ENCODE measurements at regions not wholly inside any gene's neighbourhood (a gene's known extent, or its start where the extent isn't known, plus 50 kb on each side); places are given as distances from the start of the nearest gene placed in this dataset.

DNA sequence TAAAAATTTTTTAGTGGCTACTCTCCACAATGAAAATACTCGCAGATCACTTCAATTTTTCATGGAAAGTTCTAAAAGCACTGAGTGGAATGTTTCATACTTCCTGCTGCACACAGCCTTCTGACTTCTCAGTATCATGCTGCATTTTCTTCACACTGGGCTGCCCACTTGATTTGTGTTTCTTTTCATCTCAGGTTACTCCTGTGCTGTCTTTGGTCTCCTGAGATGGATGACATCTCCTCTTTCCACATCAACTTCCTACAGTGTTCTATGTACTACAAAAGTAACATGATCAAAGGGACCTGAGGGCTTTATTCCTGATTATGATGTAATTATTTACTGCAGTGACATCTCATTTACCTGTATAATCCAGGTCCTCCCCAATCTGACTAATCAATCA, 927.7 kb downstream of the ROBO2 start:
- peaks cover 10% of the 10 kb centered on the region for H3K9me3 Mint-ChIP-seq (ENCODE audit: low read depth)
- H3K36me3 Mint-ChIP-seq (ENCODE audit: low read depth), result no peaks in the 10 kb centered on the region
- H3K4me1 Mint-ChIP-seq (ENCODE audit: low read depth), result peaks cover 6% of the 10 kb centered on the region
- H3K27me3 Mint-ChIP-seq (ENCODE audit: low read depth), result no peaks in the 10 kb centered on the region
- DNase-seq (ENCODE audit: low spot score), result no peak
- H3K27ac Mint-ChIP-seq (ENCODE audit: unreplicated experiment), result no peak overlapping the region
- H3K4me3 Mint-ChIP-seq (ENCODE audit: unreplicated experiment), result no peak overlapping the region
- TF ChIP-seq, protein P1, sequence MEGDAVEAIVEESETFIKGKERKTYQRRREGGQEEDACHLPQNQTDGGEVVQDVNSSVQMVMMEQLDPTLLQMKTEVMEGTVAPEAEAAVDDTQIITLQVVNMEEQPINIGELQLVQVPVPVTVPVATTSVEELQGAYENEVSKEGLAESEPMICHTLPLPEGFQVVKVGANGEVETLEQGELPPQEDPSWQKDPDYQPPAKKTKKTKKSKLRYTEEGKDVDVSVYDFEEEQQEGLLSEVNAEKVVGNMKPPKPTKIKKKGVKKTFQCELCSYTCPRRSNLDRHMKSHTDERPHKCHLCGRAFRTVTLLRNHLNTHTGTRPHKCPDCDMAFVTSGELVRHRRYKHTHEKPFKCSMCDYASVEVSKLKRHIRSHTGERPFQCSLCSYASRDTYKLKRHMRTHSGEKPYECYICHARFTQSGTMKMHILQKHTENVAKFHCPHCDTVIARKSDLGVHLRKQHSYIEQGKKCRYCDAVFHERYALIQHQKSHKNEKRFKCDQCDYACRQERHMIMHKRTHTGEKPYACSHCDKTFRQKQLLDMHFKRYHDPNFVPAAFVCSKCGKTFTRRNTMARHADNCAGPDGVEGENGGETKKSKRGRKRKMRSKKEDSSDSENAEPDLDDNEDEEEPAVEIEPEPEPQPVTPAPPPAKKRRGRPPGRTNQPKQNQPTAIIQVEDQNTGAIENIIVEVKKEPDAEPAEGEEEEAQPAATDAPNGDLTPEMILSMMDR (IDR thresholded peaks at IDR 0.05), result no peak

DNA sequence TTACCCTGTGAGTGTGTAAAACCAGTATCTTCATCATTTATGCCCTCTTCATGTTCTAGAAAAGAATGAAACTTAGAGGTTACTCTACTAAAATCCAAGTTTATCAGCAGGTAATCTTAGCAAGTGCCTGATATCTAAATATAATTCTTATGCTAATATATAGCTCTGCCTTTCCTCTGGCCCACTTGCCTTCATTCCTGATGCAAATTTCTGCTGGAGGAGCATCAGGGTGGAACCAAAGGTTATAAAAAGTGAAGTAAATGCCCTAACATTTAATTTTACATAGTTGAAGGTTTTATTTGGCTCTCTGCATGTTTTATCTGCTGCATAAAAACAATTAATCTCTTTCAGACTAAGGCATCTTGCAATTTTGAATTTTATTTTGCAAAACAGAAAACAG, 936.2 kb downstream of the ROBO2 start:
- Mint-ChIP-seq H3K9me3 (ENCODE audit: low read depth) (peaks cover 12% of the 10 kb centered on the region), H3K27ac (ENCODE audit: unreplicated experiment) (no peak overlapping the region), H3K4me3 (ENCODE audit: unreplicated experiment) (no peak overlapping the region), H3K36me3 (ENCODE audit: low read depth) (no peaks in the 10 kb centered on the region), H3K27me3 (ENCODE audit: low read depth) (no peaks in the 10 kb centered on the region), H3K4me1 (ENCODE audit: low read depth) (no peaks in the 10 kb centered on the region)
- no peak for DNase-seq (ENCODE audit: low spot score)
- TF ChIP-seq, protein P1 (IDR thresholded peaks at IDR 0.05), result no peak

DNA sequence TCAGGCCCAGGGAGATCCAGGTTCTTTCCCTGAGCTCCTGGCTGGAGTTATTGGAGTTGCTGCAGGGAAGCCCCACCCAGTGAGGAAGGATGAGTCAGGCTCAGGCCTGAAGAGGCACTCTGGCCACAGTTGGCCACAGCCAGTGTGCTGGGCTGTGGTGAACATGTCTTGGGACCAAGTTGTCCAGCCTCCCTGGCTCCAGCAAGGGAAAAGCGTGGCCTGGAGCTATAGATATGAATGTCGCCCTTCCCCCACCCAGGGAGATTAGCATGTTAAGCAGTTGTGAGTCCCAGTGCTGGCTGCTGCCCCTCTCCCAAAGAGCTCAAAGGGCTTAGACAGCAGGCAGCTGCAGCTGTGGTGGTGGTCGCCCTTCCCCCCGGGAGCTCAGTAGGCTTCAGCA, 963.2 kb downstream of the ROBO2 start:
- TF ChIP-seq, protein P1 (IDR thresholded peaks at IDR 0.05), result no peak
- Mint-ChIP-seq H3K9me3 (ENCODE audit: low read depth) (peaks cover 20% of the 10 kb centered on the region), H3K36me3 (ENCODE audit: low read depth) (peaks cover 7% of the 10 kb centered on the region), H3K4me1 (ENCODE audit: low read depth) (no peaks in the 10 kb centered on the region), H3K27me3 (ENCODE audit: low read depth) (no peaks in the 10 kb centered on the region), H3K27ac (ENCODE audit: unreplicated experiment) (no peak overlapping the region), H3K4me3 (ENCODE audit: unreplicated experiment) (no peak overlapping the region)
- peak; percentile 65 for DNase-seq (ENCODE audit: low spot score)

DNA sequence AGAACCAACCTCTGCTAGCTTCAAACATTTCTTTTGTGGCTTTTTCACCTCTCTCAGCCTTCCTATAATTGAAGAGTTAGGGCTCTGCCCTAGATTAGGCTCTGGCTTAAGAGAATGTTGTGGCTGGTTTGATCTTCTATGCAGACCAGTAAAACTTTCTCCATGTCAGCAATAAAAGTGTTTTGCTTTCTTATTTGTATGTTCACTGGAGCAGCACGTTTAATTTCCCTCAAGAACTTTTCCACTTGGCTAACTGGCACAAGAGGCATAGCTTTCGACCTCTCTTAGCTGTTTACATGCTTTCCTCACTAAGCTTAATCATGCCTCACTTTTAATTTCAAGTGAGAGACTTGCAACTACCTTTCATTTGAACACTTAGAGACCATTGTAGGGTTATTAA, 964.7 kb downstream of the ROBO2 start:
- TF ChIP-seq, protein P1 (IDR thresholded peaks at IDR 0.05), result no peak
- Mint-ChIP-seq H3K9me3 (ENCODE audit: low read depth) (peaks cover 20% of the 10 kb centered on the region), H3K27me3 (ENCODE audit: low read depth) (no peaks in the 10 kb centered on the region), H3K36me3 (ENCODE audit: low read depth) (peaks cover 7% of the 10 kb centered on the region), H3K4me1 (ENCODE audit: low read depth) (no peaks in the 10 kb centered on the region), H3K27ac (ENCODE audit: unreplicated experiment) (no peak overlapping the region), H3K4me3 (ENCODE audit: unreplicated experiment) (no peak overlapping the region)
- DNase-seq (ENCODE audit: low spot score), result no peak

DNA sequence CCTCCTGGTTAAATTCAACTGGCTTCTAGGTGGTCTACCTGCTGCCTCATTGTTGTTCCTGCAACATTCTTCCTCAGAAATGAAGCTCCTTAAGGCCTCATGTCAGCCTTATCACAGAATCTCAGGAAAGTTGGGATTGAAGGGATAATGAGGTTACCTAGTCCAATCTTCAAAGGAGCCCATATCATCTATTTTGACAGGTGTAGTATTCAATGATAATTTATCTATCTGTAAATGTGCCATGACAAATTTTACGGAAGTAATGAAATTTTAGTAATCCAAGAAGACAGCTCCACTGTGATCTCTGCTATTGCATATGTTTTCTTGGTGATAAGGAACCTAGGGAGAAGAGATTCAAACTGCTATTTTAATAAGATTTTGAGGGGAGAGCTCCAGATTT, 973.8 kb downstream of the ROBO2 start:
- Mint-ChIP-seq H3K27ac (ENCODE audit: unreplicated experiment) (no peak overlapping the region), H3K27me3 (ENCODE audit: low read depth) (peaks cover 4% of the 10 kb centered on the region), H3K4me3 (ENCODE audit: unreplicated experiment) (no peak overlapping the region), H3K36me3 (ENCODE audit: low read depth) (no peaks in the 10 kb centered on the region), H3K4me1 (ENCODE audit: low read depth) (no peaks in the 10 kb centered on the region), H3K9me3 (ENCODE audit: low read depth) (peaks cover 2% of the 10 kb centered on the region)
- TF ChIP-seq, protein P1 (IDR thresholded peaks at IDR 0.05), result no peak
- DNase-seq (ENCODE audit: low spot score), result no peak
